ENCODE measurements at regions not wholly inside any gene's neighbourhood (a gene's known extent, or its start where the extent isn't known, plus 50 kb on each side); places are given as distances from the start of the nearest gene placed in this dataset.
A peak's percentile ranks its signal among the peaks of the same experiment; 100 is the strongest.

- DNase-seq = no peak
Observed at GRCh38 chr10:4730998-4731397, 95.0 kb upstream of the AKR1E2 start.

GRCh38 chr10:4725917-4726606 lies 99.9 kb upstream of the AKR1E2 start:
- no peak for DNase-seq

- no peak for DNase-seq
Observed at GRCh38 chr10:4723860-4724259, 102.1 kb upstream of the AKR1E2 start.

- DNase-seq = no peak
Observed at GRCh38 chr10:4721999-4722753, 103.8 kb upstream of the AKR1E2 start.

GRCh38 chr10:4720463-4720862 lies 105.5 kb upstream of the AKR1E2 start:
- DNase-seq = no peak

GRCh38 chr10:4719671-4720070 lies 106.3 kb upstream of the AKR1E2 start:
- no peak for DNase-seq

- no peak for DNase-seq
Observed at GRCh38 chr10:4719036-4719435, 107.0 kb upstream of the AKR1E2 start.

- no peak for DNase-seq
Observed at GRCh38 chr10:4718544-4718943, 107.5 kb upstream of the AKR1E2 start.

GRCh38 chr10:4717670-4718069 lies 108.3 kb upstream of the AKR1E2 start:
- no peak for DNase-seq

GRCh38 chr10:4710858-4711257 lies 115.1 kb upstream of the AKR1E2 start:
- DNase-seq = no peak

GRCh38 chr10:4708123-4708759 lies 117.8 kb upstream of the AKR1E2 start:
- peak; percentile 24 to 42 for DNase-seq

GRCh38 chr10:4707221-4707620 lies 118.8 kb upstream of the AKR1E2 start:
- DNase-seq = no peak

- no peak for DNase-seq
Observed at GRCh38 chr10:4704034-4704545, 121.9 kb upstream of the AKR1E2 start.

GRCh38 chr10:4701016-4701415 lies 125.0 kb upstream of the AKR1E2 start:
- no peak for DNase-seq

GRCh38 chr10:4699950-4700730 lies 125.9 kb upstream of the AKR1E2 start:
- no peak for DNase-seq

GRCh38 chr10:4698075-4698474 lies 127.9 kb upstream of the AKR1E2 start:
- DNase-seq = no peak

GRCh38 chr10:4696186-4696585 lies 129.8 kb upstream of the AKR1E2 start:
- no peak for DNase-seq

GRCh38 chr10:4693967-4694366 lies 132.0 kb upstream of the AKR1E2 start:
- DNase-seq = no peak

- no peak for DNase-seq
Observed at GRCh38 chr10:4692206-4692605, 133.8 kb upstream of the AKR1E2 start.

GRCh38 chr10:4691776-4692175 lies 134.2 kb upstream of the AKR1E2 start:
- DNase-seq = no peak

GRCh38 chr10:4691301-4691700 lies 134.7 kb upstream of the AKR1E2 start:
- DNase-seq = no peak

- no peak for DNase-seq
Observed at GRCh38 chr10:4688601-4689000, 137.4 kb upstream of the AKR1E2 start.

GRCh38 chr10:4688168-4688567 lies 137.8 kb upstream of the AKR1E2 start:
- DNase-seq = no peak
